HEK293T (cell line): ENCODE measurements at regions not wholly inside any gene's neighbourhood (a gene's known extent, or its start where the extent isn't known, plus 50 kb on each side); places are given as distances from the start of the nearest gene placed in this dataset.

ENCODE experiments used
- ARNT ChIP-seq: fragments of 450-650 bp; IDR thresholded peaks from 2 replicates; pipeline ENCODE4 v1.6.1; 2017; ENCODE audit warnings: mild to moderate bottlenecking
- BHLHE40 ChIP-seq: fragments of 450-650 bp; IDR thresholded peaks from 2 replicates; pipeline ENCODE4 v1.6.1; 2016; ENCODE audit warnings: mild to moderate bottlenecking, moderate library complexity, borderline replicate concordance
- CTBP1 ChIP-seq: fragments of 450-650 bp; IDR thresholded peaks from 2 replicates; pipeline ENCODE4 v1.6.1; 2016; ENCODE audit warnings: borderline replicate concordance
- ELF4 ChIP-seq: fragments of 450-650 bp; IDR thresholded peaks from 2 replicates; pipeline ENCODE4 v1.6.1; 2017; ENCODE audit warnings: antibody characterized with exemption
- FOXK2 ChIP-seq: fragments of 450-650 bp; IDR thresholded peaks from 2 replicates; pipeline ENCODE4 v1.6.1; 2016; ENCODE audit warnings: mild to moderate bottlenecking
- FOXM1 ChIP-seq: fragments of 450-650 bp; IDR thresholded peaks from 2 replicates; pipeline ENCODE4 v1.6.1; 2017; ENCODE audit warnings: mild to moderate bottlenecking, borderline replicate concordance
- HDGF ChIP-seq: fragments of 450-650 bp; IDR thresholded peaks from 2 replicates; pipeline ENCODE4 v1.6.1; 2017; ENCODE audit warnings: antibody characterized with exemption, borderline replicate concordance
- L3MBTL2 ChIP-seq: fragments of 450-650 bp; conservative IDR thresholded peaks from 2 replicates; pipeline ENCODE4 v1.6.1; 2016; ENCODE audit warnings: mild to moderate bottlenecking
- SP1 ChIP-seq: fragments of 450-650 bp; IDR thresholded peaks from 2 replicates; pipeline ENCODE4 v1.6.1; 2017
- TARDBP ChIP-seq: fragments of 450-650 bp; IDR thresholded peaks from 2 replicates; pipeline ENCODE4 v1.6.1; 2016
- ZNF384 ChIP-seq: fragments of 450-650 bp; IDR thresholded peaks from 2 replicates; pipeline ENCODE4 v1.6.1; 2016
- TF ChIP-seq, protein P1 (sequence below): fragments of 450-650 bp; IDR thresholded peaks from 2 replicates; pipeline ENCODE4 v1.6.1; 2016

DNA sequence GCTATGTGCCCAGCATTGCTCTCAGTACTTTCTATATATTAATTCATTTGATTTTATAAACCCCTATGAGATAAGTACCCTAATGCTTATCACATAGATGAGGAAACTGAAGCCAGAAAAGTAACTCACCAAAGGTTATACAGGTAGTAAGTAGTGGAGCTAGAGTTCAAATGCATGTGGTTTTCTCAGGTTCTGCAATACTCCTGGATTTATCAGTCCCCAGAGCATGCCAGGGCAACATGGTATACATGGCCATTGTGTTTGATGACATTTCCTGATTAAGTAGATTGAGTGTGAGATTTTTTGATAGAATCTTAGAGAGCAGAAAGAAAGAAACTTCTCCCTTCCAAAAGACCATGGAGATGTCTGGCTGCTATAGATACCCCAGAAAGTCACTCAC lies 233.1 kb downstream of the IKZF2 start:
- TF ChIP-seq HDGF (no peak), TARDBP (no peak), L3MBTL2 (no peak), ZNF384 (no peak), CTBP1 (no peak), FOXK2 (no peak), ARNT (no peak), ELF4 (no peak), SP1 (no peak), FOXM1 (no peak), BHLHE40 (no peak)
- TF ChIP-seq, protein P1, sequence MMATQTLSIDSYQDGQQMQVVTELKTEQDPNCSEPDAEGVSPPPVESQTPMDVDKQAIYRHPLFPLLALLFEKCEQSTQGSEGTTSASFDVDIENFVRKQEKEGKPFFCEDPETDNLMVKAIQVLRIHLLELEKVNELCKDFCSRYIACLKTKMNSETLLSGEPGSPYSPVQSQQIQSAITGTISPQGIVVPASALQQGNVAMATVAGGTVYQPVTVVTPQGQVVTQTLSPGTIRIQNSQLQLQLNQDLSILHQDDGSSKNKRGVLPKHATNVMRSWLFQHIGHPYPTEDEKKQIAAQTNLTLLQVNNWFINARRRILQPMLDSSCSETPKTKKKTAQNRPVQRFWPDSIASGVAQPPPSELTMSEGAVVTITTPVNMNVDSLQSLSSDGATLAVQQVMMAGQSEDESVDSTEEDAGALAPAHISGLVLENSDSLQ = no peak
